HG02763 (cell line): ENCODE measurements at regions not wholly inside any gene's neighbourhood (a gene's known extent, or its start where the extent isn't known, plus 50 kb on each side); places are given as distances from the start of the nearest gene placed in this dataset.

Experiments
- ATAC-seq: cut with Tn5 transposase; IDR thresholded peaks from one replicate; pipeline ENCODE4 v1.9.1; 2021; ENCODE audit warnings: mild to moderate bottlenecking, moderate library complexity; ENCODE audit not compliant: unreplicated experiment

- ATAC-seq: no peak
Observed at GRCh38 chr14:73782623-73783022, 68.4 kb upstream of the PNMA1 start.

DNA sequence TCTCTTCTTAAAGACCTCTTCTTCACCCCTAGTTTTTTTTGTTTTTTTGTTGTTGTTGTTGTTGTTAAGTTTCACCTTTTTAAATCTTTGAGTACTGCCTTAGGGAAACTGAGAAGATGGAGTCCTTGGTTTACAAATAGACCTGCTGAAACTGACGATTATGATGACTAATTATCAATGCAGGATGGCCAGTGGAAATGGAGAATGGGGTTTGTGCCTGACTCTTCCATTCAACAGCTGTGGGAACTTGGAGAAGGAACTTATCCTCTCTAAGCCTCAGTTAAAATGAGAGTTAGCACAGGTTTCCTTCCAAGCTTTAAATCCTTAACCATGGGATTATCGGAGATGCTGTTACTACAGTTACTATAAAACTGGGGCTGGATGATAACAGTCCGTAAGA lies 66.7 kb upstream of the PNMA1 start:
- ATAC-seq: no peak

GRCh38 chr14:73780391-73780790 lies 66.2 kb upstream of the PNMA1 start:
- ATAC-seq: no peak

GRCh38 chr14:73778736-73779135 lies 64.6 kb upstream of the PNMA1 start:
- no peak for ATAC-seq

DNA sequence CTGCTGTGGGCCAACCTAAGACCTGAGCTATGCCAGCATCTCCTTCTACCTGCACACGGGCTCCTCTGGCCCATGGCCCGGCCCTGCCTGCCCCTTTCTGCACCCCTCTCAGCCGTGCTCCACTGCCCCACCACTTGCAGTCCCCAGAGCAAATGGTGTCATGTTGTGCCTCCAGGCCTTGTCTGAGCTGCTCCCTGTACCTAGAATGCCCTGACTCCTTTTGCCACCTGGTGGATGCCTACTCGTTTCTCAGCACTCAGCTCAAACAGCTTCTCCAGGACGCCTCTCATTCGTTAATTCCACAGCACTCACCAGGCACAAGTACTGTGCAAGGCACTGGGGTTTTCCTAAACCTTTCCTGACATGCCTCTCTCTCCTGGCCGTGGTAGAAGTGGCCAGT lies 63.2 kb upstream of the PNMA1 start:
- ATAC-seq: no peak

- no peak for ATAC-seq
Observed at GRCh38 chr14:73776194-73776537, 62.0 kb upstream of the PNMA1 start.

DNA sequence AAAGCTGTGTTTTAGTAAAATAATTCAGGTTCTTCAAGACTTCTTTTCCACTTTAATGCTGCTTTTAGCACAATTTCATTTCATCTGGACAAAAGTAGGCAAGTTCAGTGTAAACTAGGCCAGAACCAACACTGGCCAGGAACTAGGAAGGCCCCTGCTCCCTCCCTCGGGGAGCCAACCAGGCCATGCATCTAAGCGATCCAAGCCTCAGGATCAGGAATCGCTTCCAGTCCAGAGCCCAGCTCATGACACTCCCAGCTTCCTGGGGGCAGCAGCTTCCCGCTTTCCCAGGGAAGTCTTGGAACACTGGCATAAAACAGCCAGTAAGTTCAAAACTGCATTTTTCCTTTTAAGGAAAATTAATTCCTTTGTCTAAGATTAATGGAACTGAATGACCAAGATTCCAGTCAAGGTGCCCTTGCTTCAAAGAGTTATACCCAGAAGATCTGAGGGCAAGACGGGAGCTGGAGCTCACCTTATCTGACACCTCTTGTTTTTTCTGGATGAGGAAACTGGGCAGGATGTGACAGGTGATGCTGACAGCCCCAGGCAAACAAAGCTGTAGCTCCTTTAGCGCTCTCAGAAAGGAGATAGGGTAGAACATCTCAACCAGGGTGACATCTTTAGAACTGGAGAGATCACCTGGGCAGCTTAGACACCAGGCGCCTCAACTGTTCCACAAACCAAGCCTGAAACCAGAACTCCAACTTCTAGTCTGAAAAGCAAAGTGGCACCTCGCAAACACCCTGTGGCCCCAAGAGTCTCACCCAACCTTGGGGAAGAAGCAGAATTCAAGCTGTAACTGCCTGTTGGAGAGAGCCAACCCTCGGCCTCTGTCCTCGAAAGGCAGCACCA lies 61.4 kb upstream of the PNMA1 start:
- no peak for ATAC-seq

- no peak for ATAC-seq
Observed at GRCh38 chr14:73774671-73775070, 60.5 kb upstream of the PNMA1 start.

- ATAC-seq: no peak
Observed at GRCh38 chr14:73774241-73774570, 60.0 kb upstream of the PNMA1 start.

- ATAC-seq: no peak
Observed at GRCh38 chr14:73773441-73774240, 59.5 kb upstream of the PNMA1 start.

DNA sequence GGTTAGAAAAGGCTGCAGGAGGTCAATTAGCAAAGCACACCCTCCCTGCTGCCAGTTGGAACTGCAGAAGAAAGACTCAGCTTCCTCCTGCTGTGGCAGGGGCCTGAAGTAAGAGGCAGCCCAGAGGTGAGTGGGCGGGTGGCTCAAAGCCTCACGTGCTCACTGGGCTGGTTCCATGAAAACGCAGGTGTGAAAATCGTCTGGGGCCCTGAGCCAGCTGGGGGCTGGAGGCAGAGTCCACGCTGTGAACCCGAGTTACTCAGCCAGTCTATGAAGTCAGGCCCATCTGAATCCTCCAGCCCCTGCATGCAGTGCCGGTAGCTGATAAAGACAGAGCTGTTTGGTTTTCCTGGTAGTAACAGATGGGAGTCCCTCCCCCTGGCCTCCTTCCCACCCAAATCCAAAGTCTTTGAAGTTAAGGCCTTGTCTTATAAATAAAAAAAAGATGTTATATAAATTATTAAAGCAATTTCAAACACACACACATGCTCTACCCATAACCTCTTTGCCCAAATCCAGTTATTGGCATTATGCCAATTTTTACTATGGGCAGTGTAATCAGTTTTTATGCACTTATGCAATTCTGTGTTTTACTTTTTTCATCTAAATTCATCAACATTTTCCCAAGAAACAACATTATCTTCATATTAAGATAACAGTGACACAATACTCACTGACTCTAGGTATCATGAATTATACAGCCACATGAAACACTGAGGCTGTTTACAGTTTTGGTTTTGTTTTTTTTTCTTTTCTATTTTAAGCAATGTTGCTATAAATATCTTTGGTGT lies 57.9 kb upstream of the PNMA1 start:
- peak; percentile 44 for ATAC-seq

GRCh38 chr14:73770977-73771847 lies 57.0 kb upstream of the PNMA1 start:
- peak; percentile 17 for ATAC-seq

GRCh38 chr14:73768107-73768506 lies 53.9 kb upstream of the PNMA1 start:
- ATAC-seq: no peak

DNA sequence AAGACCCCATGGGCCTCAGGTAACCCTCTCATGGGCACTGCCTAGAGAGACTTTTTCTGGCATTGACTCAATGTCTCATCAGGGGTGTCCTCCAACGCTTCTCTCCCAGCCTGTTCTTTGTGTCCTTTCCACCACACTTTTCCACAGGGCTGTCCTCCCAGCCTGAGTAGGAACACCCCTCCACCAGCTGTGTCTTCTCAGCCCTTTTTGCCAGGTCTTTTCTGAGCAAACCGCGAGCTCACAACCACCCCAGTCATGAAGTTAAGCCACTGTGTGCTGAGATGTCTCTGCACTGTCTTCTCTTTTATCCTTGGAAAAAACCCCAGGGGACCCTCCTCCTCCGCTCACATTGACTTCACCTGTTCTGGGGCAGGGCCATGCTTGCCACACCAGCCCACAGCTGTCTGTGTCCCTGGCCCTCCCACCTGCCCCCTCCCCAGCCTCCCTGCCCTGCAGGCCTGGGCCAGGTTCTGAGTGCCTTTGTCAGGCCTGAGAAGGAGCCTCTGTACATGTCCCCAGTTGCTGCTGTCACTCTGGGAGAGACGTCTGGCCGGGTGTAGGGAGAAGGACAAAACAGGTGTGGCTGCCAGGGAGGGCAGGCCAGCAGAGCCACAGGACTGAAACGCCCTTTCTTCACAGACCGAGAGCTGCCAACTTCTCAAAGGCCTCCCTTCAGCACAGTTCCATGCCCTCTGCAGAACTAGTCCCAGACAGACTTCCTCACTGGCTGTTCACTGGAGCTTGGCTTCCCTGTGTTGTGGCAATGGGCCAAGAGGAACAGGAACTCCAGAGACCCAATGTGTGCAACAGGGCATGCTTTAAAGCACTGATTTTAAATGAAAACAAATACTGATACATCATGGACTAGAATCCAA lies 50.5 kb upstream of the PNMA1 start:
- ATAC-seq: no peak
